SK-N-SH treated with all-trans-retinoic acid at 6 μM for 48 hours (cell line): ENCODE measurements at regions not wholly inside any gene's neighbourhood (a gene's known extent, or its start where the extent isn't known, plus 50 kb on each side); places are given as distances from the start of the nearest gene placed in this dataset.
"Not testable (repeated sequence)": the region's sequence is repeated elsewhere in the genome, so short reads cannot be mapped to it uniquely, and the experiment has no call there.

Experiments
- ARNTL ChIP-seq: fragments of 450-650 bp; formaldehyde crosslinking; IDR thresholded peaks from 2 replicates; pipeline ENCODE4 v1.5.0; 2020; ENCODE audit warnings: low read depth, mild to moderate bottlenecking, moderate library complexity, borderline replicate concordance
- CSDC2 ChIP-seq: fragments of 250-450 bp; sonication (Bioruptor Pico); IDR thresholded peaks from 2 replicates; pipeline ENCODE4 v1.5.0; 2020; ENCODE audit warnings: mild to moderate bottlenecking, moderate library complexity

- not testable (repeated sequence) for TF ChIP-seq ARNTL, CSDC2 (CRISPR knock-in tag)
Measured at GRCh38 chr11:67912184-67912583, 91.7 kb downstream of the UNC93B1 start.
